ENCODE measurements at regions not wholly inside any gene's neighbourhood (a gene's known extent, or its start where the extent isn't known, plus 50 kb on each side); places are given as distances from the start of the nearest gene placed in this dataset.

- TF ChIP-seq POLR2AphosphoS5 (IDR thresholded peaks at IDR 0.05; ENCODE audit: borderline replicate concordance, low read depth, low read length) (no peak), EZH2 (IDR thresholded peaks at IDR 0.05) (no peak), FOXP2 (optimal IDR thresholded peaks at IDR 0.05; ENCODE audit: control extremely low read depth, extremely low read length, insufficient read depth) (no peak)
These were observed 342.8 kb upstream of the F9 start for GRCh38 chrX:139187738-139188137.

Data from SK-N-MC (cell line).